Endothelial cell (in vitro differentiated cells): ENCODE measurements at regions not wholly inside any gene's neighbourhood (a gene's known extent, or its start where the extent isn't known, plus 50 kb on each side); places are given as distances from the start of the nearest gene placed in this dataset.
A peak's percentile ranks its signal among the peaks of the same experiment; 100 is the strongest.

Experiments
- DNase-seq: peaks from one replicate; pipeline ENCODE4 v3.0.0; 2021; ENCODE audit warnings: low spot score
- H3K27ac Mint-ChIP-seq: one replicate; pipeline ENCODE4 v1.8.0; 2021; ENCODE audit warnings: mixed read lengths, inconsistent platforms; ENCODE audit not compliant: unreplicated experiment
- H3K27me3 Mint-ChIP-seq: one replicate; pipeline ENCODE4 v1.8.0; 2021; ENCODE audit warnings: mild to moderate bottlenecking, moderate library complexity, mixed read lengths, inconsistent platforms; ENCODE audit not compliant: unreplicated experiment
- H3K36me3 Mint-ChIP-seq: one replicate; pipeline ENCODE4 v1.8.0; 2021; ENCODE audit warnings: mild to moderate bottlenecking, low read depth, mixed read lengths, inconsistent platforms; ENCODE audit not compliant: unreplicated experiment
- H3K4me1 Mint-ChIP-seq: one replicate; pipeline ENCODE4 v1.8.0; 2021; ENCODE audit warnings: mild to moderate bottlenecking, mixed read lengths, inconsistent platforms; ENCODE audit not compliant: unreplicated experiment
- H3K4me3 Mint-ChIP-seq: one replicate; pipeline ENCODE4 v1.8.0; 2021; ENCODE audit warnings: mild to moderate bottlenecking, mixed read lengths, inconsistent platforms; ENCODE audit not compliant: unreplicated experiment
- H3K9me3 Mint-ChIP-seq: one replicate; pipeline ENCODE4 v1.8.0; 2021; ENCODE audit warnings: mixed read lengths, inconsistent platforms; ENCODE audit not compliant: unreplicated experiment
- CTCF ChIP-seq: fragments of 200-600 bp; sonication (generic); IDR thresholded peaks from one replicate; pipeline ENCODE4 v1.5.0; 2021; ENCODE audit warnings: antibody characterized with exemption; ENCODE audit not compliant: unreplicated experiment

GRCh38 chr14:71473843-71474242, 458.4 kb upstream of the RGS6 start:
- no peak for DNase-seq
- no peaks in the 10 kb centered on the region for H3K9me3 Mint-ChIP-seq
- no peak overlapping the region for H3K4me3 Mint-ChIP-seq
- H3K36me3 Mint-ChIP-seq, result no peaks in the 10 kb centered on the region
- no peaks in the 10 kb centered on the region for H3K27me3 Mint-ChIP-seq
- H3K27ac Mint-ChIP-seq, result no peak overlapping the region
- H3K4me1 Mint-ChIP-seq, result peaks cover 11% of the 10 kb centered on the region
- no peak for TF ChIP-seq CTCF

- TF ChIP-seq CTCF, result no peak
- Mint-ChIP-seq H3K27ac (no peak overlapping the region), H3K9me3 (no peaks in the 10 kb centered on the region), H3K27me3 (no peaks in the 10 kb centered on the region), H3K4me3 (no peak overlapping the region), H3K4me1 (peaks cover 15% of the 10 kb centered on the region), H3K36me3 (no peaks in the 10 kb centered on the region)
- no peak for DNase-seq
Measured at GRCh38 chr14:71474301-71475265, 457.6 kb upstream of the RGS6 start.

- no peaks in the 10 kb centered on the region for H3K9me3 Mint-ChIP-seq
- no peaks in the 10 kb centered on the region for H3K27me3 Mint-ChIP-seq
- no peak overlapping the region for H3K27ac Mint-ChIP-seq
- no peak for DNase-seq
- peaks cover 15% of the 10 kb centered on the region for H3K4me1 Mint-ChIP-seq
- no peak overlapping the region for H3K4me3 Mint-ChIP-seq
- no peaks in the 10 kb centered on the region for H3K36me3 Mint-ChIP-seq
- no peak for TF ChIP-seq CTCF
Measured at GRCh38 chr14:71475916-71476315, 456.3 kb upstream of the RGS6 start.

- no peak for TF ChIP-seq CTCF
- no peaks in the 10 kb centered on the region for H3K9me3 Mint-ChIP-seq
- no peak overlapping the region for H3K4me3 Mint-ChIP-seq
- no peak for DNase-seq
- peaks cover 15% of the 10 kb centered on the region for H3K4me1 Mint-ChIP-seq
- no peaks in the 10 kb centered on the region for H3K36me3 Mint-ChIP-seq
- no peaks in the 10 kb centered on the region for H3K27me3 Mint-ChIP-seq
- peak overlapping the region; percentile 74 for H3K27ac Mint-ChIP-seq
Measured at GRCh38 chr14:71478542-71478941, 453.7 kb upstream of the RGS6 start.

- DNase-seq, result no peak
- Mint-ChIP-seq H3K4me1 (peaks cover 12% of the 10 kb centered on the region), H3K27ac (no peak overlapping the region), H3K36me3 (peaks cover 3% of the 10 kb centered on the region), H3K27me3 (no peaks in the 10 kb centered on the region), H3K9me3 (no peaks in the 10 kb centered on the region), H3K4me3 (no peak overlapping the region)
- no peak for TF ChIP-seq CTCF
Measured at GRCh38 chr14:71481021-71481654, 451.1 kb upstream of the RGS6 start.
